GM23338 (cell line): ENCODE measurements at regions not wholly inside any gene's neighbourhood (a gene's known extent, or its start where the extent isn't known, plus 50 kb on each side); places are given as distances from the start of the nearest gene placed in this dataset.

Experiments used
- CREB1 ChIP-seq: fragments of 250-450 bp; sonication (Bioruptor Pico); IDR thresholded peaks from 2 replicates; pipeline ENCODE4 v1.5.0; 2020; ENCODE audit warnings: low read depth, mild to moderate bottlenecking, moderate library complexity
- CTCF ChIP-seq, 2 experiments: fragments of 200-600 bp in 1 of 2; sonication (generic) in 1 of 2; conservative IDR thresholded peaks; 2 replicates each; pipeline versions ENCODE4 v1.5.1 to v1.6.1; 2016 to 2017; ENCODE audit warnings: antibody characterized with exemption in 2 of 2, low read depth in 2 of 2, mild to moderate bottlenecking in 2 of 2, moderate library complexity in 1 of 2
- EZH2 ChIP-seq: fragments of 200-600 bp; sonication (generic); IDR thresholded peaks from one replicate; pipeline ENCODE4 v1.8.0; 2017; ENCODE audit warnings: antibody characterized with exemption, mild to moderate bottlenecking, low read depth; ENCODE audit not compliant: unreplicated experiment
- POLR2AphosphoS5 ChIP-seq: IDR thresholded peaks from 2 replicates; pipeline ENCODE4 v1.6.1; 2016; ENCODE audit warnings: antibody characterized with exemption, low read depth
- REST ChIP-seq: IDR thresholded peaks from one replicate; pipeline ENCODE4 v1.6.1; 2018; ENCODE audit warnings: antibody characterized with exemption; ENCODE audit not compliant: unreplicated experiment

GRCh38 chr15:97457203-97457847 lies 503.2 kb upstream of the ARRDC4 start:
- TF ChIP-seq POLR2AphosphoS5, result no peak
- no peak for TF ChIP-seq EZH2
- no peak for TF ChIP-seq CTCF (conservative IDR thresholded peaks at IDR 0.05; ENCODE audit: low read depth in 2 of 2)
- no peak for TF ChIP-seq REST
- TF ChIP-seq CREB1 (CRISPR knock-in tag), result no peak
